Vagina (tissue), 2 donors: ENCODE measurements at regions not wholly inside any gene's neighbourhood (a gene's known extent, or its start where the extent isn't known, plus 50 kb on each side); places are given as distances from the start of the nearest gene placed in this dataset.

Experiments
- CTCF ChIP-seq, 3 experiments: fragments of 450-650 bp in 2 of 3; fragments of 200-600 bp in 1 of 3; sonication (generic) in 1 of 3; IDR thresholded peaks; one replicate each; pipeline ENCODE4 v1.5.1; 2017 to 2019; ENCODE audit warnings: antibody characterized with exemption in 3 of 3, mild to moderate bottlenecking in 2 of 3, moderate library complexity in 2 of 3
- POLR2A ChIP-seq, 2 donors: fragments of 450-650 bp; IDR thresholded peaks; one replicate each; pipeline ENCODE4 v1.6.1; 2017; ENCODE audit warnings: antibody characterized with exemption in 2 of 2, mild to moderate bottlenecking in 2 of 2, moderate library complexity in 2 of 2

- TF ChIP-seq CTCF (IDR thresholded peaks at IDR 0.05) (no peak), POLR2A (IDR thresholded peaks at IDR 0.05) (no peak)
These were observed 399.0 kb upstream of the ARHGEF26 start for GRCh38 chr3:153722157-153722556.
